ENCODE measurements at regions not wholly inside any gene's neighbourhood (a gene's known extent, or its start where the extent isn't known, plus 50 kb on each side); places are given as distances from the start of the nearest gene placed in this dataset.

DNA sequence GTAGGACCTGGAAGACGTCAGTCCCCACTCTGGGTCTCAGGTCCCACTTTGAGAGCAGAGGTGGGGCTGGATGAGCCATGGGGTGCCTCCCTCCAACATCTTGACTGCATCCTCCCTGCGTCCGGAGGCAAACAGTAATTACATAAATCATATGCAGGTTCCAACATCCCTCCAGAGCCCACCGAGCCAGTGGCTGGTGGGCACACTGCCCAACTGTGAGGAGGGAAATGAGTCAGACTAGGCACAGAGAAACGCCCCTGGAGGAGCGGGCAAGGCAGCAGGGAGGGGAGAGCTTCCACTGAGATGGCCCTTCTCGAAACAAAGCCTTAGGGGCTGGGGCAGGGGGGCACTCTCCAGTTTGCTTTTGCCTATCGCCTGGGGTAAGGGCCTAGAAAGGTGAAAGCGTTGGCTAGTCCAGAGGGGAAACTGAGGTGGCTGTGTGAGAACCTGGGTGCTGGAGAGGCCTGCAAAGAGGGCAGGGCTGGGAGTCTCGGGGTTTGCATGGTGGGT is 168.2 kb upstream of the MYCN start:
- H3K36me3 Mint-ChIP-seq (ENCODE audit: insufficient read depth, unreplicated experiment), result peaks cover 8% of the 10 kb centered on the region
- POLR2A ChIA-PET, result no interaction called here
- H3K27me3 ChIP-seq (replicated peaks; ENCODE audit: control insufficient read depth, insufficient read depth, low read length), result no peaks in the 10 kb centered on the region
- peak overlapping the region; percentile 29 for H3K27ac Mint-ChIP-seq (ENCODE audit: unreplicated experiment)
- H3K9me3 Mint-ChIP-seq (ENCODE audit: unreplicated experiment), result no peaks in the 10 kb centered on the region
- DNase-seq, result no peak
- BruUV-seq (replicated peaks), result no TSS peak
- H3K4me3 ChIP-seq (ENCODE audit: low read depth, low read length), result no peak overlapping the region
- no peaks in the 10 kb centered on the region for H3K36me3 ChIP-seq (ENCODE audit: control insufficient read depth, insufficient read depth, low read length)
- intact Hi-C loops (cut with micrococcal nuclease; ENCODE audit: unreplicated experiment), result no loop called here
- peaks cover 47% of the 10 kb centered on the region for H3K4me1 Mint-ChIP-seq (ENCODE audit: low read depth, unreplicated experiment)
- H3K27me3 Mint-ChIP-seq (ENCODE audit: insufficient read depth, unreplicated experiment), result no peaks in the 10 kb centered on the region
- TF ChIP-seq, protein P1, sequence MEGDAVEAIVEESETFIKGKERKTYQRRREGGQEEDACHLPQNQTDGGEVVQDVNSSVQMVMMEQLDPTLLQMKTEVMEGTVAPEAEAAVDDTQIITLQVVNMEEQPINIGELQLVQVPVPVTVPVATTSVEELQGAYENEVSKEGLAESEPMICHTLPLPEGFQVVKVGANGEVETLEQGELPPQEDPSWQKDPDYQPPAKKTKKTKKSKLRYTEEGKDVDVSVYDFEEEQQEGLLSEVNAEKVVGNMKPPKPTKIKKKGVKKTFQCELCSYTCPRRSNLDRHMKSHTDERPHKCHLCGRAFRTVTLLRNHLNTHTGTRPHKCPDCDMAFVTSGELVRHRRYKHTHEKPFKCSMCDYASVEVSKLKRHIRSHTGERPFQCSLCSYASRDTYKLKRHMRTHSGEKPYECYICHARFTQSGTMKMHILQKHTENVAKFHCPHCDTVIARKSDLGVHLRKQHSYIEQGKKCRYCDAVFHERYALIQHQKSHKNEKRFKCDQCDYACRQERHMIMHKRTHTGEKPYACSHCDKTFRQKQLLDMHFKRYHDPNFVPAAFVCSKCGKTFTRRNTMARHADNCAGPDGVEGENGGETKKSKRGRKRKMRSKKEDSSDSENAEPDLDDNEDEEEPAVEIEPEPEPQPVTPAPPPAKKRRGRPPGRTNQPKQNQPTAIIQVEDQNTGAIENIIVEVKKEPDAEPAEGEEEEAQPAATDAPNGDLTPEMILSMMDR (IDR thresholded peaks at IDR 0.05; ENCODE audit: insufficient read depth in 1 of 2, low read depth in 1 of 2, low read length in 1 of 2, severe bottlenecking in 1 of 2, unreplicated experiment in 1 of 2), result no peak
- H3K4me3 Mint-ChIP-seq (ENCODE audit: unreplicated experiment), result no peak overlapping the region
- CTCF ChIA-PET, result no interaction called here
- H3K4me1 ChIP-seq, result peaks cover 40% of the 10 kb centered on the region
- H3K9me3 ChIP-seq, result no peaks in the 10 kb centered on the region

DNA sequence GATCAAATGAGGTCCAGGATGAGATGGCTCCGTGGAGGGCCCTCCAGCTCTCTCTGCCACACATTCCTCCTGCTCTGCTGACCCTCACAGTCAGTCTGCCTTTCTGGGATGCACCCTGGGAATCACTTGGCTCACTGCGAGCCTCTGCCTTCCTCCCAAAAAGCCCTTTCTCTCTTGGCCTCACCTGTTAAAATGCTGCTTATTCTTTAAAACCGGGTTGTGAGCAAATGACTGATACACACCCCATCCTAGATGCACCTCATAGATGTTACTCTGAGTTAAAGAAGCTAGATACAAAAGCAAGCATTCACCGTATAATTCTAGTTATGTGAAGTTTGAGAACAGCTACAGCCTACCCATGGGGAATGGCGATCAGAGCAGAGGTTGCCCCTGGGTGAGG is 167.7 kb upstream of the MYCN start:
- TF ChIP-seq, protein P1 (IDR thresholded peaks at IDR 0.05; ENCODE audit: insufficient read depth in 1 of 2, low read depth in 1 of 2, low read length in 1 of 2, severe bottlenecking in 1 of 2, unreplicated experiment in 1 of 2), result no peak
- ChIA-PET POLR2A (no interaction called here), CTCF (no interaction called here)
- H3K9me3 ChIP-seq, result no peaks in the 10 kb centered on the region
- Mint-ChIP-seq H3K4me1 (ENCODE audit: low read depth, unreplicated experiment) (peaks cover 49% of the 10 kb centered on the region), H3K36me3 (ENCODE audit: insufficient read depth, unreplicated experiment) (peaks cover 8% of the 10 kb centered on the region), H3K27ac (ENCODE audit: unreplicated experiment) (peak overlapping the region; percentile 29), H3K9me3 (ENCODE audit: unreplicated experiment) (no peaks in the 10 kb centered on the region), H3K27me3 (ENCODE audit: insufficient read depth, unreplicated experiment) (no peaks in the 10 kb centered on the region), H3K4me3 (ENCODE audit: unreplicated experiment) (no peak overlapping the region)
- peaks cover 40% of the 10 kb centered on the region for H3K4me1 ChIP-seq
- DNase-seq, result no peak
- H3K36me3 ChIP-seq (ENCODE audit: control insufficient read depth, insufficient read depth, low read length), result no peaks in the 10 kb centered on the region
- intact Hi-C loops (cut with micrococcal nuclease; ENCODE audit: unreplicated experiment), result no loop called here
- no TSS peak for BruUV-seq (replicated peaks)
- H3K27me3 ChIP-seq (replicated peaks; ENCODE audit: control insufficient read depth, insufficient read depth, low read length), result no peaks in the 10 kb centered on the region
- H3K4me3 ChIP-seq (ENCODE audit: low read depth, low read length), result no peak overlapping the region

DNA sequence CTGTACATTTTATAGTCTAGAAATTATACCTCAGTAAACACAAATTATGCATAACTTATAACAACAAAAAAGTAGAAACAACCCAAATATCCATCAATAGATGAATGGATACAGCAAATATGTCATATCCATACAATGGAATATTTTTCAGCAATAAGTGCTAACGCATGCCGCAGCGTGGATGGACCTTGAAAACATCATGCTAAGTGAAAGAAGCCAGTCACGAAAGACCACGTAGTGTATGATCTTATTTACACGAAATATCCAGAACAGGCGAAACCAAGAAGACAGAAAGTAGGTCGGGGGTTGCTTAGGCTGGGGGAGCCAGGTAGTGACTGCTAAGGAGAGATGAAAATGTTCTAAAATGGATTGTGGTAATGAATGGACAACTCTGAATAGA is 167.1 kb upstream of the MYCN start:
- Histone ChIP-seq H3K4me3 (ENCODE audit: low read depth, low read length) (no peak overlapping the region), H3K4me1 (peaks cover 36% of the 10 kb centered on the region), H3K36me3 (ENCODE audit: control insufficient read depth, insufficient read depth, low read length) (no peaks in the 10 kb centered on the region), H3K27me3 (replicated peaks; ENCODE audit: control insufficient read depth, insufficient read depth, low read length) (no peaks in the 10 kb centered on the region), H3K9me3 (no peaks in the 10 kb centered on the region)
- POLR2A ChIA-PET, result no interaction called here
- Mint-ChIP-seq H3K9me3 (ENCODE audit: unreplicated experiment) (no peaks in the 10 kb centered on the region), H3K4me1 (ENCODE audit: low read depth, unreplicated experiment) (peaks cover 48% of the 10 kb centered on the region), H3K36me3 (ENCODE audit: insufficient read depth, unreplicated experiment) (peaks cover 3% of the 10 kb centered on the region), H3K27me3 (ENCODE audit: insufficient read depth, unreplicated experiment) (no peaks in the 10 kb centered on the region), H3K27ac (ENCODE audit: unreplicated experiment) (no peak overlapping the region), H3K4me3 (ENCODE audit: unreplicated experiment) (no peak overlapping the region)
- BruUV-seq (replicated peaks), result no TSS peak
- no peak for DNase-seq
- TF ChIP-seq, protein P1 (IDR thresholded peaks at IDR 0.05; ENCODE audit: insufficient read depth in 1 of 2, low read depth in 1 of 2, low read length in 1 of 2, severe bottlenecking in 1 of 2, unreplicated experiment in 1 of 2), result no peak
- intact Hi-C loops (cut with micrococcal nuclease; ENCODE audit: unreplicated experiment), result no loop called here
- CTCF ChIA-PET, result no interaction called here
